Stomach (tissue), 4 donors: ENCODE measurements at regions not wholly inside any gene's neighbourhood (a gene's known extent, or its start where the extent isn't known, plus 50 kb on each side); places are given as distances from the start of the nearest gene placed in this dataset.

Experiments
- POLR2A ChIP-seq, 4 donors: fragments of 450-650 bp; IDR thresholded peaks; one replicate each; pipeline ENCODE4 v1.6.1; 2016; ENCODE audit warnings: antibody characterized with exemption in 4 of 4, control low read depth in 2 of 4, mild to moderate bottlenecking in 1 of 4, moderate library complexity in 1 of 4
- TF ChIP-seq, protein P1 (sequence below), 7 experiments: fragments of 450-650 bp in 4 of 7; fragments of 200-600 bp in 3 of 7; sonication (generic) in 3 of 7; IDR thresholded peaks; one replicate each; pipeline ENCODE4 v1.5.1; 2016 to 2019; ENCODE audit warnings: antibody characterized with exemption in 7 of 7, control low read depth in 2 of 7, mild to moderate bottlenecking in 1 of 7

DNA sequence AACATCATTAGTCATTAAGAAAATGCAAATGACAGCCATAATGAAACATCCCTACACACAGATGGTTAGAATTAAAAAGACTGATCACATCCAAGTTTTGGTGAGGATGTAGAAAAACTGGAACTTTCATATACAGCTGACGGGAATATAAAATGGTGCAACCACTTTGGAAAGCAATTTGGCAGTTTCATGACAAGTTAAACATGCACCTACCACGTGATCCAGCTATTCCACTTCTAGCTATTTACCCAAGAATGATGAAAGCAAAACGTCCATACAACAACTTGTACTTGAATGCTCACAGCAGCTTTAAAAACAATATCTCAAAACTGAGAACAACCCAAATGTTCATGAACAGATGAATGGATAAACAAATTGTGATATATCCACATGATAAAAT, 77.9 kb upstream of the AVPR1A start:
- TF ChIP-seq, protein P1, sequence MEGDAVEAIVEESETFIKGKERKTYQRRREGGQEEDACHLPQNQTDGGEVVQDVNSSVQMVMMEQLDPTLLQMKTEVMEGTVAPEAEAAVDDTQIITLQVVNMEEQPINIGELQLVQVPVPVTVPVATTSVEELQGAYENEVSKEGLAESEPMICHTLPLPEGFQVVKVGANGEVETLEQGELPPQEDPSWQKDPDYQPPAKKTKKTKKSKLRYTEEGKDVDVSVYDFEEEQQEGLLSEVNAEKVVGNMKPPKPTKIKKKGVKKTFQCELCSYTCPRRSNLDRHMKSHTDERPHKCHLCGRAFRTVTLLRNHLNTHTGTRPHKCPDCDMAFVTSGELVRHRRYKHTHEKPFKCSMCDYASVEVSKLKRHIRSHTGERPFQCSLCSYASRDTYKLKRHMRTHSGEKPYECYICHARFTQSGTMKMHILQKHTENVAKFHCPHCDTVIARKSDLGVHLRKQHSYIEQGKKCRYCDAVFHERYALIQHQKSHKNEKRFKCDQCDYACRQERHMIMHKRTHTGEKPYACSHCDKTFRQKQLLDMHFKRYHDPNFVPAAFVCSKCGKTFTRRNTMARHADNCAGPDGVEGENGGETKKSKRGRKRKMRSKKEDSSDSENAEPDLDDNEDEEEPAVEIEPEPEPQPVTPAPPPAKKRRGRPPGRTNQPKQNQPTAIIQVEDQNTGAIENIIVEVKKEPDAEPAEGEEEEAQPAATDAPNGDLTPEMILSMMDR (IDR thresholded peaks at IDR 0.05), result no peak
- no peak for TF ChIP-seq POLR2A (IDR thresholded peaks at IDR 0.05)
